Stimulated activated CD8-positive, alpha-beta memory T cell treated with anti-CD3 and anti-CD28 coated beads, Interleukin-7, amount 100 ng/mL, for 1 hour (primary cell): ENCODE measurements at regions not wholly inside any gene's neighbourhood (a gene's known extent, or its start where the extent isn't known, plus 50 kb on each side); places are given as distances from the start of the nearest gene placed in this dataset.
"Not testable (repeated sequence)": the region's sequence is repeated elsewhere in the genome, so short reads cannot be mapped to it uniquely, and the experiment has no call there.

Experiments used
- DNase-seq, 2 donors: peaks; one replicate each; pipeline ENCODE4 v3.0.0-alpha.2; 2020; ENCODE audit warnings: low read depth in 2 of 2

DNA sequence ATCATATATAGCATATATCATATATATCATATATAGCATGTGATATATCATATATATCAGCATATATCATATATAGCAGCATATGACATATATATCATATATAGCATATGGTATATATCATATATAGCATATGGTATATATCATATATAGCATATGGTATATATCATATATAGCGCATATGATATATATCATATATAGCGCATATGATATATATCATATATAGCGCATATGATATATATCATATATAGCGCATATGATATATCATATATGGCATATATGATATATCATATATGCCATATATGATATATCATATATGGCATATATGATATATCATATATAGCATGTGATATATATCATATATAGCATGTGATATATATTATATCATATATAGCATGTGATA is 680.4 kb upstream of the HS3ST1 start:
- DNase-seq, result not testable (repeated sequence)

DNA sequence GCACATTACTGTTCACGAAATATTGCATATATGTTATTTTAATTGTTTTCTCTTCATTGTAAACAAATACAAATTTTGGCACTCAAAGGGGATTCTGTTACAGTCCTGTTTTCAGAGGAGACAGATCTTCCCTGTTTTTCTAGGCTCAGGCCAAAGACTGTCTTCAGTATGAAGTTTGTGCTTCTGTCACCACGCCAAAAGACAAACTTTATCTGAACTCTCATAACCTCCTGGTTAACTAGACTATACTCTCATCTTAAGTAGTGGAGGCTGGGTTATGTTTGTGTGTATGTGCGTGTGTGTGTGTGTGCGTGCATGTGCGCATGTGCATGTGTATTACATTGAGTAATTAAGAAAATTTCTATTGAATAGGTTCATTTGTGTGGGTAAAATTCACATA is 676.8 kb upstream of the HS3ST1 start:
- no peak for DNase-seq

DNA sequence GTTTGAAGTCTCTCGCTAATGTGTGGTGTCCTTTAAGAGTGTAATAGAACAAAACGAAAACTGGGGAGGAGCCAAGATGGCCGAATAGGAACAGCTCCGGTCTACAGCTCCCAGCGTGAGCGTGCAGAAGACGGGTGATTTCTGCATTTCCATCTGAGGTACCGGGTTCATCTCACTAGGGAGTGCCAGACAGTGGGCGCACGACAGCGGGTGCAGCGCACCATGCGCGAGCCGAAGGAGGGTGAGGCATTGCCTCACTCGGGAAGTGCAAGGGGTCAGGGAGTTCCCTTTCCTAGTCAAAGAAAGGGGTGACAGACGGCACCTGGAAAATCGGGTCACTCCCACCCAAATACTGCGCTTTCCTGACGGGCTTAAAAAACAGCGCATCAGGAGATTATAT is 661.2 kb upstream of the HS3ST1 start:
- not testable (repeated sequence) for DNase-seq

DNA sequence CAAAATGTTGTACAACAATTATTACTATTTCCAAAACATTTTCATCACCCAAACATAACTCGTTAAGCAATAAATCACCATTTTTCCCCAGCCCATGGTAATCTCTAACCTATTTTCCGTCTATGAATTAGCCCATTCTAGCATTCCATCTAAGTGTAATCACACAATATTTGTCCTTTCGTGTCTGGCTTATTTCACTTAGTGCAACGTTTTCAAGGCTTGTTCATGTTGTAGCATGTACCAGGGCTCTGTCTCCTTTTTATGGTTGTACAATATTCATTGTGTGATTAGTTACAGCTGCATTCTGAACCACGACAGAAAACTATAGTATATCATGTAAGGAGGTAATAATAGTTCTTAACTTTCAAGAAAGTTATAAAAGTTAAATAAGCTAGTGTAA is 656.0 kb upstream of the HS3ST1 start:
- DNase-seq, result no peak

DNA sequence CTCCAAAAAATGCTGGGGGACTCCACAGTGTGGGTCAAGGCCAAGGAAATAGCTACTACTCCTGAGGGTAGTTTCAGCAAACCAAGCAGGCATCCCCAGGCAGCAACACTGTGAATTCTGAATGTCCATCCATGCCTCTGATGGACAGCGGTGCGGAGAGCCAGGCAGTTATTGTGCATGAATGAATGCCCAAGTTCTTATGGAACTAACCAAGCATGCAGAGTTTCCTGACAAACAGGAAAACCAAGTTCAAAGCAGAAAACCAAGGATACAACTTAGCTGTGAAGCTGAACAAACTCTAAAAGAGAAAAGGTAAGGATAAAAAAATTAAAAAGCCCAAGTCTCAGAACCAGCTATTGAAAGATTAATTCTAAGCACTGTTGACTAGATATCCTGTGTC is 642.6 kb upstream of the HS3ST1 start:
- DNase-seq, result no peak

DNA sequence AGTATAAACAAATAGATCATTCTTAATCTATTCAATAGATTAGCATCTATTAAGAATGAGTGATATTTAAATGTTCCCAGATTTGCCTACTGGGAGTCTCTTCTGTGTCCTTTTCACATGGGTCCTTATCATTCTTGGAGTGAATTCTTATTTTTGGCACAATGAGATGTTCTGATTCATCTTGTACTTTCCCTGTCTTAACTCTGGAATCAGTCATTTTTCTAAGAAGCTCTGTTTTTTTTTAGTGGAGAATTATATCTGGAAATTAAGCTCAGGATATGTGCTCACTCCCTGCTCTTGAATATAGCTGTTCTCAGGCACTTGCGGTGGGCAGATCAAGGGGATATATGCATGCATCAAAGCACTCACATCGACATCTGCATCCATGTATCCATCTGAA is 625.3 kb upstream of the HS3ST1 start:
- no peak for DNase-seq

DNA sequence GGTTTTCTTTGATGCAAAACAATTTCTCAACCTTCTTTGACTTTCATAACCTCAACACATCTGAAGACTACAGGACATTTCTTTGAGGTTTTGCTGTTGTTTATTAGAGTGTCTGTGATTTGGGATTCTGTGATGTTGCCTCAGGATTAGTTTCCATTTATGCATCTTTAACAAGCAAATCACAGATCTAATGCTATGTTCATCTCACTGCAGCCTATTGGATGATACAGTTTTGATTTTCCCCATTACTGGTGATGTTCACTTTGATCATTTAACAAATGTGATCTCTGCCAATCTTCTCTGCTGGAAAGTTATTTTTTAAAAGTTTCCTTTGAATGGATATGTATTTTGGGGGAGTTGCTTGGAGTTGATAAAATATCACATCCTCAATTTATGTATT is 624.9 kb upstream of the HS3ST1 start:
- no peak for DNase-seq

DNA sequence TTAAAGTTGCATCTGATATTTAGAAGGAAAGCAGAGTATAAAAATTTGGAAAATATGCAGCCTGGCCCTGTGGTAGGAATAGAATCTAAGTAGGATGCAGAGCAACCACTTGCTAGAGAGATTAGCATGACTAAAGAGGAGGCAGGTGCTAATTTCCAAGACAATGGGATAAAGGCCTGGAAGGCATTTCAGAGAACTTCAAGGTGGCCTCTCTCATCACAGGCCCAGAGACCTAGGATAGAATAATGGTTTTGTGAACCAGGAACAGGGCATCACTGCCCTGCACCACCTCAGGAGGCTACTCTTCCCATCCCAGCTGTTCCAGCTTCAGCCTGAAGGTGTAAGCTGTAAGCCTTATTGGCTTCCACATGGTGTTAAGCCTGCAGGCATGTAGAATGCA is 621.7 kb upstream of the HS3ST1 start:
- DNase-seq, result no peak

DNA sequence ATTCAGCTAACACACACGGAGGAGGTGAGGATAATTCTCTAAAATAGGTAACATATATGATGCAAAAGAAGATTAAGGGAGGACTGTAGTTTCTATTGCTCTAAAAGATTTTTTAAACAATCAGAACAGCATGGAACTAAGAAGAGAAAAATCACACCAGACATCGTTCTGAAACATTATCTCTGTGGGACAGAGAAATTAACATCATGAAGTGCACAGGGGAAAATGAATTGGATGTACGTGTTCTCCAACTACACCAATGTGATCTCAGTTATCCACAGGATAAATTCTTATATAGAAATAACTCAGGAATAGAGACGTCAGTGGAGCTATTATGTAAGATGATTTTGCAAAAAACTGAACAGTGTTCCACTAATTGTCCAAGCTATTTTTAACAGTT is 614.1 kb upstream of the HS3ST1 start:
- no peak for DNase-seq

DNA sequence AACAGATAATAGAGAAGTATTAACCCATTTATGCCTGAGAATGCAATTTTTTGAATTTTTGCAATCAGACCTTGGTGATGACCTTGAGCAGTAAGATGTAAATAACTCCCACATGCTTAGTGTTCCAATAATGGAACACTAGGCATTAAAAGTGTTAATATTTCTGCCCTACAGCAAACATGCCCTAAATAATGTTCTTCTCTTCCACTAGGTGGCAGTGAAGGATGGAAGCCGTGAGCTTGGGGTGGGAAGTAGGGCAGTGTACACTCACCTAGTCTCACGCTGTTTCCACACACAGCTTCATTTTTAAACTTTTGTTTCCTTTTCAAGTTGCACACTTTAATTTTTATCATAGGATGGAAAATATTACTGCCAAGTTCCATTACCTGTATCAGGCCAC is 613.1 kb upstream of the HS3ST1 start:
- DNase-seq, result no peak

DNA sequence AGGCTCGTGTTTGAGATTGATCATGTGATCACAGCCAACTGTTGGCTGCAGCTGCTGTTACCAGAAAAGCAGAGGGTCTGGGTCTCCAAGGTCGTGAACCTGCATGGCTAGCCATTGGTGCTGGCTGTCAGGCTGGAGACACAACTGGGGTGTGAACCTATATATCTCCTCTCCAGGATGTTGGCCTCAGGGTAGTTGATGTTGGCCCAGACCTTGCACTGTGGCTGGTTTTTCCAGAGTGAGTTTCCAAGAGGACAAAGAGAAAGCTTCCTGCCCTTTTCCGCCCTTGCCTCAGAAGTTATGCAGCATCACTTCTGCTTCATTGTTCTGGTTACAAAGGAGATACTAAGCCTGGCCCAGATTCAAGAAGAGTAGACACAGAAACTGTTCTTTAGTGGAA is 607.8 kb upstream of the HS3ST1 start:
- DNase-seq, result no peak

DNA sequence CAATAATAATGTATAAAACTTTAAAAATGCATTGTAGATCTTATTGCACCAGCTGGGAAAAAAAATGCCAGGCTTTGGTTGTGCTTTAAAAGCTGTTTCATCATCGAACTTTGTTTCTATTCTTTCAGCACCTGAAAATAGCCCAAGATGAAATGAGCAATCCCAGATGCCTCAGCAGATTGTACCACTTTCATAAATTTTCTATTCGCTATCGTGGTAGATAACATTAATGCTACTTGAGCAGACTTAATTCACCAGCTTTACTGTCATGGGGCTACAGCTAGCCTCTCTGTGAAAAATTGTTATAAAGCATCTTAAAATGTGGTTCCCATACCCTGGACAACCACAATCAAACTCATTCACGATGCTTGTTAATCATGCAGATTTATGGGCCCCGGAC is 599.6 kb upstream of the HS3ST1 start:
- DNase-seq, result no peak

DNA sequence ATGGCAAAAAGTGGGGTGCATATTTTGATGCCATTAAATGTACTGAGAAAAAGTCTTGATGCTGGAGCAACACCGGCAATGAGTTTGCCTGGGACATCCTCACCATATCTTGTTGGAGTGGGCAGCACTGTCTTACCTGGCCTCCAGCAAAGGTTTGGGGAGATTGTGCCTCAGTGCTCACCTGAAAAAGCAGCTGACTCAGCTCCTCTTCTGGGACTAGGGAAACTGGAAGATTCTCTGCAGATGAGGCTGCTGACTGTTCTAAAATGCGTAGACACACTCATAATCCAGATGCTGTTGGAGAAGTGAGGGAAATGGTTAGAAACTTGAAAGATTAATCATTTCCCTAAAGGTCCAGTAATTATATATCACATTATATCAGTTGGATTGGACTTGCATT is 593.7 kb upstream of the HS3ST1 start:
- DNase-seq, result no peak

DNA sequence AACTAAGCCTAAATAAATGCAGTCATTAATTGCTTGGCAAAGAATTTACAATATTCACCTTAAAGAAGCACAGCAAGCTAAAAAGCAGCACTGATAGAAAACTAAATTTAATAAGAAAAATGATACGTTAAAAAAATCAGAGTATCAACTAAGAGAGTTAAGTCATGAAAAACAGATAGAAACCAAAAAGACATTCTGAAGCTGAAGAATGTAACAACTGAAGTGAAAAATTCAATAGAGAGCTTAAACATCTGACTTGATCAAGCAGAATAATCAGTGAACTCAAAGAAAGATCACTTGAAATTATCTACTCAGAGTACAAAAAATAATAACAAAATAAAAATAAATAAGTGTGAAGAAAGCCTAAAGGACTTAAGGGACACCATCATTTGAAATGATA is 588.0 kb upstream of the HS3ST1 start:
- no peak for DNase-seq

DNA sequence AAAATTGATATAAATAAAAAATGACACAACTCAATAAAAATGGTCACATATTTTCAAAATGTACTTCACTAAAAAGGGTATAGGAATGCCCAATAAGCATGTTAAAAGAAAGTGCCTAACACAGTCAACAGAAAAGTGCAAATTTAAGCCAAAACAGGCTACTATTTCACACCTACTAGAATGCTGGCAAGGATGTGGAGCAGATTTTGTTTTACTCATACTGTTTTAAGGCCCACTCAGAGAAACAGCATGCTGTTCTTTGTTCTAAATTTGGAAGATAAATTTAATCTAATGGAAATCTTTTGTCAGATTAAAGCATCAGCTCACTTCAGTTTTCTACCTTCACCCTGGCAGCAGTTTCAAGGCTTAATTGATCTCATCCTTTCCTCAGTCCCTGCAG is 576.8 kb upstream of the HS3ST1 start:
- no peak for DNase-seq

DNA sequence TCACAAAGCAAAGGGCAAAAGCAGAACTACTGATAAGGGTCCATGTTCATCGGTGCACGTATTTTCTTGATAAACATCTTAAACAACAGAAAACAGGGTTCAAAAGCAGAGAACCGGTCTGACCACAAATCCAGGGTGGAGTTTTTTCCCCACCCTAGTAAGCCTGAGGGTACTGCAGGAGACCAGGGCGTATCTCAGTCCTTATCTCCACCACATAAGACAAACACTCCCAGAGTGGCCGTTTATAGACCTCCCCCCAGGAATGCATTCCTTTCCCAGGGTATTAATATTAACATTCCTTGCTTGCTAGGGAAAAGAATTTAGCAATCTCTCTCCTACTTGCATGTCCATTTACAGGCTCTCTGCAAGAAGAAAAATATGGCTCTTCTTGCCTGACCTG is 567.9 kb upstream of the HS3ST1 start:
- not testable (repeated sequence) for DNase-seq

DNA sequence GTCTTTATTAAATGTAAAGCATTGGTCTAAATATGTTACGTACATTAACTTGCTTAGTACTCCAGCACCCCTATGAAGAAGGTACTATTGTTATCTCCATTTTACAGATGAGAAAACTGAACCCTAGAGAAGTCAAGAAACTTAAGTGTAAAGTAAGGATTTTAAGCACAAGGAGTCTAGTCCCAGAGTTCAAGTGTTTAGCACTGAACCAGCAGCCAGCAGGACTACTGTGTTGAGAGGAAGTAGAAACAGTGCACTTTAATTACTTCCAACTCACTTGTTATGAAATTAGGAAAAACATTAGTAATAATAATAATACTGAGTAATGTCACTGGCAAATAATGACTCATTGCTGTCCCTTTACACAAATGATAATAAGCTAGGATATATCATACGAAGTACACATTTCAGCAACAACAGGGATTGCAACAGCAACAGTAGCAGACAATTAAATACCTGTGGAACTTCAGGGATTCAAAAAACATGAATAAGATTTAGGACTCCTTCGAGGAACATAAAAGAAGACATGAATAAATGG is 548.1 kb upstream of the HS3ST1 start:
- DNase-seq, result no peak

DNA sequence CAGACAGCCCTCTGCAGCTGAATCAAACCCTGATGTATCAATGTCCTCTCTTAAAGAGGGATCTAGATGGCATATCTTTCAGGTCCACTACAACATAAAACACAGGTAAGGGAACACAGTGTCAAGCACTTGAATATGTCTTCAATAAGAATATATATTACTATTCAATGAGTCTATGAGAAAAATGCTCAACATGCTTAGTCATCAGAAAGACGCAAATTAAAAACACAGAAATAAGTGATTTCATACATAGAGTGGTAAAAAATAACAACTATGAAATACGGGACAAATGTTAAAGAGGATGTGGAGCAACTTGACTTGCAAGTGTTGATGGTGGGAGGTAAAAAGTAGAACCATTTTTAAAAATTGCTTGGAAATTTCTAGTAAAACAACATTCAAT is 544.6 kb upstream of the HS3ST1 start:
- DNase-seq, result no peak

DNA sequence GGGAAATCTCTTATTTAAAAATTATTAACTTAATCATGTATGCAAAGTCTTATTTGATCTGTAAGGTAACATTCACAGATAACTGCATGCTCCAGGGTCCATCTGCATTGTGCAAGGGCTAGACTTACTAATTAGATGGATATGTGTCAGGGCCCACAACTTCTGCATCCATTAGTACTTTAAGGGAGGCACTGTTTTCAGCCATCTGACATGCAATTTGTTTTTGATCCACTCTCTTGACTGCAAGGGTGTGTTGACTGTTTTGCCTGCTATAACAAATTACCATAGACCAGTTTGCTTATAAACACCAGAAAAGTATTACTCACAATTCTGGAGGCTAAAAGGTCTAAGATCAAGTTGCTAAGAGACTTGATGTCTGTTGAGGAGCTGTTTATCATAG is 542.1 kb upstream of the HS3ST1 start:
- DNase-seq, result no peak

DNA sequence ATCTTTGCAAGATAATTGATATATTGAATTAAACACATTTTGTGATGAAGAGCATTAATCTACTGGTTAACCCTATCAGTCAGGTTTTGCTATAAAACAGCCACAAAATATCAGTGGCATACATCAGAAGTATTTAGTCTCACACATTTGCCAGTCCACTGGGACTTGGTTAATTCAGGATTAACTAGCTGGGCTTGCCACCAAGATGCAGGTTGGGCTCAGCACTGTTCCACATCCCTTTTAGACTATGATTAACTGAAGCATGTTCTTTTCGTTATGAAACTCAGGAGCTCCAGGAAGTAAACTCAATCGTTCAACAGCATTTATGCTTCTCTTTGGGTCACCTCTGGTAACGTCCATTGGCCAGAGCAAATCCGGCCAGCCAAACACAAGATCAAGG is 538.1 kb upstream of the HS3ST1 start:
- no peak for DNase-seq

DNA sequence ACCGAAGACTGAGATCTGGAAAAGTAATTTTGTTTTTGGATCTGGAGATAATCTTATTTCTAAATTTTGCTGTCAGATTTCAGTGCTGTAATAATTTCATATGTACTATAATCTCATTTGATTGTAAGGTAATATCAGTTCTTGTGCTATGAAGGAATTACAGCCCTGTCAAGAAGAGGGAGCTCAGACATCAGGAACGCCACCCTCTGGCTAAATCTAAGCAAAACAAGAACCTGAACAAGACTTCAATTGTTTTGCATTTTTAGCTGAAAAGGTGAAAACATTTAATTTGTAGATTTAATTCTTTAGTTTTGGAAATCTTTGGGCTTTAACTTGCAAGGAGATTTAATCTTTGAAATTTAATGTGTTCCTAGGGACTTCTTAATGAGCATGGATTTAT is 525.4 kb upstream of the HS3ST1 start:
- no peak for DNase-seq

DNA sequence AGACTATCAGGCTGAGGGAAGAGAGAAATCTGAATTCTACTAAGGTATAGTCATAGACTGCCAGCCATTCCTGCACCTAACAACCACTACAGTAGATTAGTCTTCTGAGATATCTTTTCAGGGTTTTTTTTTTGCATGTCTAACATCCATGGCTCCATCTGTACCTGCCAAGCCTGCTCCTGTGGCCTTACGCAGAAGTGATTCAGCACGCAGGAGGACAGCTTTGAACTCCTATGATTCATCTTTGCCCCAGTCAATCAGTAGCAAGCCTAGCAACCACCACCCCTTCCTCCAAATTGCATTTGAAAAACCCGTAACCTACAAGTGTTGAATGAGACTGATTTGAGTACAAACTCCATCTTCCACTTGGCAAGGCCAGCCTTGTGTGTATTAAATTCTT is 520.7 kb upstream of the HS3ST1 start:
- no peak for DNase-seq

DNA sequence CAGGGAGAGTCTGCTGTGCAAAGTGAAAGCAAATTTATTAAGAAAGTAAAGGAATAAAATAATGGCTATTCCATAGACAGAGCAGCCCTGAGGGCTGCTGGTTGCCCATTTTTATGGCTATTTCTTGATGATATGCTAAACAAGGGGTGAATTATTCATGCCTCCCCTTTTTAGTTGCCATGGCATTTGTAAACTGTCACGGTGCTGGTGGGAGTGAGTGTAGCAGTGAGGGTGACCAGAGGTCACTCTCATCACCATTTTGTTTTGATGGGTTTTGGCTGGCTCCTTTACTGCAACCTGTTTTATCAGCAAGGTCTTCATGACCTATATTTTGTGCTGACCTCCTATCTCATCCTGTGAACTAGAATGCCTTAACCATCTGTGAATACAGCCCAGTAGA is 518.9 kb upstream of the HS3ST1 start:
- DNase-seq, result not testable (repeated sequence)

DNA sequence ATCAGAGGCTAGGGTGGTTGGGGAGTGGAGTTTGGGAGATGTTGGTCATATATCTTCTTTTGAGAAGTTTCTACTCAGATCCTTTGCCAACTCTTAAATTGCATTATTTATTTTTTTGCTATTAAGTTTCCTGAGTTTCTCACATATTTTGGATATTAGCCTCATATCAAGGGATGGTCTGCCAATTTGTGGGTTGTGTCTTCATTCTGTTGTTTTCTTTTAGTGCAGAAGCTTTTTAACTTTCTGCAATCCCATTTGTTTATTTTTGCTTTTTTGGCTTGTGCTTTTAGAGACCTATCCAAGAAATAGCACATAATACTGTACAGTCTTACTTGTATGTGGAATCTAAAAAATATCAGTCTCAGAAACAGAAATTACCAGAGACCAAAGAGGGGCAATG is 509.2 kb upstream of the HS3ST1 start:
- no peak for DNase-seq

DNA sequence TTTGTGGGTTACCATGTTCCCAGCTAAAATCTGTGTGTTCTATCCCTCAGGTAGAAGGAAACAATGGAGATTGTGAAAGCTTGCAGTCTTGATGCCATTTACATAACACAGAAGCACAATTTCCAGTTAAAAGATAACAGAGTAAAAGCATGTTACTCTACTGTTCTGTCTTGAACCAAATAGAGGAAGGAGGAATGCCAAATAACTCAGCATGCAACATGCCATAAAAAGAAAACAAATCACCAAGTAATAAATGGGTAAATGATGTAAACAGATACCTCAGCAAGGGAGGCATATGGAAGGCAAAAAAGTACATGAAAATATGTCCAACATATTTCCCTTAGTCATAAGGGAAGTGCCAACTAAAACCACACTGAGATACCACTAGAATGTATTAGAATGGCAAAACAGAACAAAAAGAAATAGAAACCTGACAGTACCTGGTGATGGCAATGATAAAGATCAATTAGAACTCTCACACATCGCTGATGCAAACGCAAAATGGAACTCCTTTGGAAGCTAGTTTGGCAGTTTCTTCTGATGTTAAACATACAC is 502.6 kb upstream of the HS3ST1 start:
- no peak for DNase-seq
